Cerebellar cortex (tissue), 1 donor: ENCODE measurements at regions not wholly inside any gene's neighbourhood (a gene's known extent, or its start where the extent isn't known, plus 50 kb on each side); places are given as distances from the start of the nearest gene placed in this dataset.

Experiments
- DNase-seq: peaks from one replicate; pipeline ENCODE4 v3.0.0-alpha.2; 2015; ENCODE audit warnings: low spot score

DNA sequence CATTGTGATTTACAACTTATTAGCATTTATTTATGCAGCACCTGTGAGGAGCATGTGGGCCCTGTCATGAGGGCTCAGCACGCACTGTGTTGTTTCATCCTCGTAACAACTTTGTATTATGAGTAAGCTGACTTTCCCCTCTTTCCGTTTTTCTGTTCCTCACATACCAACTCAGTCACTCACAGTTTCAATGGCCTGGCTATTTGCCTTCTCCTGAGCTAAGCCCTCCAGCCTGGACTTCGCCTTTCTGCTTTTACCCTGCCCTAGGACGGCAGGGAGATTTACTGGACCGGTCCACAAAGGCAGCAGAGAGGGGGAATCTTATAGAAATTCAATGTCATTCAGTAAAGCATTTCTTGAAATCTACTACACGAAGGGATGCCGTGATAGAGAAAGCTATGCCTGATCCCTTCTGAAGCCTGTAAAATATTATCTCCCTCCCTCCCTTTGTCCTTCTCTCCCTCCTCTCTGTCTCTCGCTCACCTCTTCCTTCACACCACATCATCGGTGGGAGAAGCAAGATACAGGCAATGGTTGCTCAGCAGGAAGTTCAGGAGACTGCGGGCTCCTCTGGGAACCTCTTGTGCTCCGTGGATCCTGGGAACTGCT, 219.2 kb upstream of the TBX3 start:
- DNase-seq = no peak

DNA sequence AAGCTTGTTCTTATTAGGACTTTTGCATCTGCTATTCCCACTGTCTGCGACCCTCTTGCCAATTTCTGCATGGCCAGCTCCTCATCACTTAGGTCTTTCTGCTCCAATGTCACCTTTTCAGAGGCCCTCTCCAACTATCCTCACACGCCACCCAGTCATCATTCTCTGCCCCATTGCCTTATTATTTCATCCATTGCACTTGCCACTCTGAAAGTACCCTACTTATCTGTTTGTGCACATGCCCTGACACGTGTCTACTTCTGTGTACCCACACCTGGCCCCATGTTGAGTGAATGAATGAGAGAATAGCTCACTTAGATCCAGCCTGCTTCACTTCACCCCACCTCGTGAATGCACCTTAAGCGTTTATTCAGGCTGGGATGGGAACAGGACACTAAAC, 218.7 kb upstream of the TBX3 start:
- no peak for DNase-seq

- no peak for DNase-seq
These were observed 217.3 kb upstream of the TBX3 start for GRCh38 chr12:114901316-114901715.

- DNase-seq = no peak
These were observed 214.2 kb upstream of the TBX3 start for GRCh38 chr12:114898159-114898558.

DNA sequence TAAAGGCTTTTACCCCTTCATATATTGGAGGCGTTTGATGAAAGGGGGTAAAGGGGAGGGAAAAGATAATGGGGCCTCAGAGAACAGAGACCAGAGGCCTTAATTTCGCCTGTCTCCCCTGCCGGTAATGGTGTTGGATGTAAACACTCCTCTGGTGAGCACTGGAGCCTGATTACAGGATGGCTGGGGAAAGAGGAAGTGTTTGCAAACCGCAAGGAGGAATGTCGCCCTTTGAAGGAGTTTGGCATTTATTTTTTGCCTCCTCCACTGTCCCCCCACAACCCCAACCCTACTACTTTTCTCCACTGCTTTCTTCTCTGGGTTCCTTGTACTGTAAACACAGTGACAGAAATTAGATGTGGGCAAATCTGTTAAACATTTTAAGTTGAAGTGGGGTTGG, 211.9 kb upstream of the TBX3 start:
- no peak for DNase-seq

DNA sequence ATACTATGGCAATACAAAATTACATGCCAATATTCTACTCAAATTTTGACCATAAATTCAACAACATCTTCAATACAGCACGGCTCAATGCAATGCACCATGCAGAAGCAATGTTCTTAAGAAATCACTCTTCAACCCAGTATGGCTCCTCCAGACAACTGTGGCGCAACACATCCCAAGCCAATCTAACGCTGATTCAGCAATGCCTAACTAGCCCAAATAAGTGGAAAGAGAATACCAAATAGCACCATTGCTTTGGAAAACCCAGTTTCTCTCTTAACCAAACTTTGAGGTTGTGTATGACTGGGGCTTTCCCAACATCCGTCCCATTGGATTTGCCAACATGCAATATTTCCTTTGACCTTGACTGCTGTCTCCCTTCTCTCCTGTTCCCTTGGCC, 211.1 kb upstream of the TBX3 start:
- DNase-seq = no peak

- no peak for DNase-seq
These were observed 210.1 kb upstream of the TBX3 start for GRCh38 chr12:114894076-114894475.

DNA sequence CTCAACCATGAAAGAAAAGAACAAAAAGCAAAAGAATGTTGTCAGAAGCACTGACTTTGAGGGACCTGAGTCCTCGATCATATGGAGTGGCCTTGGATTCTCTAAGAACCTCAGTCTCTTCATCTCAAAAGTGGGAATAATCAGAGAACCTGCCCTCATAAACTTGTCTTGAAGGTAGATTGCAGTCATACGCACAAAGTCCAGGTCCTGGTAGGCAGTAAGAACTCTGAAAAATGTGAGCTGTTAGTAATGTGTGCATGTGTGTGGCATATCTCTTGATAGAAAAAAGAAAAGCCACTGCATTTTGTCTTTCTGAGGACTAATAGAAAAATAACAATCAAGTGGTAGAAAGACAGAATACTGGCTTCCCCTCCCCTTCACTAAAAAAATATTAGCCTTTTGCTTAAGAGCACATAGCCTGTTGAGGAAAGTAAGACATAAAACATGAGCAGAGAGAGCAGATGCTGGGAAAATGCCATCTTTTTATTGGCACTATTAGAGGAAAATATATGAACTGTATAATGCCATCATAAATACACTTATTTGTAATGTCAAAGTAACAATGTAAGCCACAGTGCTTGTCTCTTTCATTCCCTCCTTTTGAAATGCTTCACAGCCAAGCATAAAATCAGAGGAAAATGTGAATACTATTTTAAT, 205.1 kb upstream of the TBX3 start:
- DNase-seq = no peak

GRCh38 chr12:114888448-114888847, 204.5 kb upstream of the TBX3 start:
- DNase-seq = no peak

DNA sequence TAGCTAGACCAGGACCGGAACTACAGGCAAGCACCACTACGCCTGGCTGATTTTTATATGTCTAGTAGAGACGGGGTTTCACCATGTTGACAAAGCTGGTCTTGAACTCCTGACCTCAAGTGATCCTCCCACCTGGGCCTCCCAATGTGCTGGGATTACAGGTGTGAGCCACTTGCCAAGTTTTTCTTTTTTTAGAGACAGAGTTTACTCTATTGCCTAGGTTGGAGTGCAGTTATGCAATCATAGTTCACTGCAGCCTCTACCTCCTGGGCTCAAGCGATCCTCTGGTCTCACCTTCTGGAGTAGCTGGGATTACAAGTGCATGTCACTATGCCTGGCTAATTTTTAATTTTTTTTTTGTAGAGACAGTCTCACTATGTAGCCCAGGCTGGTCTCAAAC, 201.5 kb upstream of the TBX3 start:
- no peak for DNase-seq

- DNase-seq = no peak
These were observed 200.6 kb upstream of the TBX3 start for GRCh38 chr12:114884575-114884974.

GRCh38 chr12:114882083-114882482, 198.1 kb upstream of the TBX3 start:
- DNase-seq = no peak

DNA sequence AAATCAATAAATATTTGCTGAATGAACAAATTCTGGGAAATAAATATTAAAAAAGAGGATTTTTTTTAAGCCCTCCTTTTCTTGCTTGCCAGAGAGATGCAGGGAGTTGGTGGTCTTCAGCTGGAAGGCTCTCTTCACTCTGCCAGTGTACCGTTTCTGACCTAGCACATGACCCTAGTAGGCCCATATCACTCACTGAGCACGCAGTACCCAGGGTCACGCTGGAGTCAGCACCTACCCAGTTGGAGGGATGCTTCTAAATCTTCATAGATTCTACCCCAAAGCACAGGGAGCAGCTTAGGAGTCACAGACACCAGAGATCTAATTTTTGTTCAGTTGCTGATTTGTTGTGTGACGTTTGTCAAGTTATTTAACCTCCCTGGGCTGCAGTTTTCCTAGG, 195.4 kb upstream of the TBX3 start:
- DNase-seq = no peak

- DNase-seq = no peak
These were observed 194.8 kb upstream of the TBX3 start for GRCh38 chr12:114878781-114879180.

DNA sequence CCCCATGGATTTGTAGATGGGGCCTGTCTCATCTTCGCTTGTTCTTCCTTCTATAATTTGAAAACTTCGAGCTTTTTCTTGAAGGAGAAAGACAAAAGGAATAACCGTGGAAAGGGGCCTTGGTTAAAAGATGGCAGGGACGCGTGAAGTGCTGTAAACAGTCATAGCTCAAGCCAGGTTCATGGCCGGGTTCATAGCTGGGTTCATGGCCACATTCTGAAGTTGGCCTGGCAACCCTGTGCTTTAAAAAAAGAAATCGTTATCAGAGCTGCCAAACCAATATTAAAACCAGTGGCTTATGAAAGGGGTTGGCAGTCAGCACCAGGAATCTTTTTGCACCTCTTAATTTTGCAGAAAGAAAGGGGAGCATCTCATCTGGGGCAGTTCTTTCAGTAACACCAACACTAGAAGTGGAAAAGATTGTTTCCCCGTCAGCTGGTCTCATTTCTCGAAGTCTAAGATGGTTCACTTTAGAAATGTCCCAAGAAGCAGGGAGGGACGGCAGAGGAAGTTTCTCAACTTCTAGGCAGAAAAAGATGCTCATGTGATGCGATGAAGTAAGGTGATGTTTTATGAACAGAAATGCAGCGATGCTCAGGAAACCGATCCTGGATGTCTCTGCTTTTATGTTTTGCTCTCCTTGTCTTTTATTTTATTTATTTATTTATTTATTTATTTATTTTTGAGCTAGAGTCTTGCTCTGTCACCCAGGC, 193.1 kb upstream of the TBX3 start:
- DNase-seq = no peak

DNA sequence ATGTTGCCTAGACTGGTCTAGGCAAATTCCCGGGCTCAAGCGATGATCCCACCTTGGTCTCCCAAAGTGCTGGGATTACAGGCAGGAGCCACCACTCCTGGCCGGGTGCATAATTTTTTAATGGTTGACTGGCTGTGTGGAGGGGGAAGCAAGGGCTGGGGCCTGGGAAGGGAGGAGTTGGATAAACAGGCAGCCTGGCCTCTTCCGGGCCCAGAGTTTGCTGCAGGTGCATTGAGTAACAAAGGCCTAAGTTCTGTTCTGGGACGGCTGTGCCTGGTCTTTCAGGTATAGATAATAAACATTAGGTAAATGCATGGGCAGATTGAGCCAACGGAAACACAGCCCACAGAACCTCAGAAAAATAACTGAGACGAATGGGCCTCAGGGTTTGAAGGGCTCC, 191.3 kb upstream of the TBX3 start:
- DNase-seq = no peak

DNA sequence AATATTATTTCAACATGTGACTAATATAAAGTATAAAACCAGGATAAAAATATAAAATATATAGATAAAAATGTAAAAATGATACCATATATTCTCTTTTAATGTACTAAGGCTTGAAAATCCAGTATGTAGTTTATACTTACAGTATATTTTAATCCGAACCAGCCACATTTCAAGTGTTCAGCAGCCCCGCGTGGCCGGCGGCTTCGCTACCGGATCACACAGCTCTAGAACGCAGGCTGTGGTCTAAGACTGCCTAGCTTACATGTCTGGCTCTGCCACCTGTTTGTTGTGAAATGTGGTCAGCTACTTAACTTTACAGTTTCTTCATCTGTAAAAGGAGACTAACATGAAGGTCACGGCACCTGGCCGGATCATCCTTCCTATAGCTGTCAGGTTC, 189.7 kb upstream of the TBX3 start:
- no peak for DNase-seq

DNA sequence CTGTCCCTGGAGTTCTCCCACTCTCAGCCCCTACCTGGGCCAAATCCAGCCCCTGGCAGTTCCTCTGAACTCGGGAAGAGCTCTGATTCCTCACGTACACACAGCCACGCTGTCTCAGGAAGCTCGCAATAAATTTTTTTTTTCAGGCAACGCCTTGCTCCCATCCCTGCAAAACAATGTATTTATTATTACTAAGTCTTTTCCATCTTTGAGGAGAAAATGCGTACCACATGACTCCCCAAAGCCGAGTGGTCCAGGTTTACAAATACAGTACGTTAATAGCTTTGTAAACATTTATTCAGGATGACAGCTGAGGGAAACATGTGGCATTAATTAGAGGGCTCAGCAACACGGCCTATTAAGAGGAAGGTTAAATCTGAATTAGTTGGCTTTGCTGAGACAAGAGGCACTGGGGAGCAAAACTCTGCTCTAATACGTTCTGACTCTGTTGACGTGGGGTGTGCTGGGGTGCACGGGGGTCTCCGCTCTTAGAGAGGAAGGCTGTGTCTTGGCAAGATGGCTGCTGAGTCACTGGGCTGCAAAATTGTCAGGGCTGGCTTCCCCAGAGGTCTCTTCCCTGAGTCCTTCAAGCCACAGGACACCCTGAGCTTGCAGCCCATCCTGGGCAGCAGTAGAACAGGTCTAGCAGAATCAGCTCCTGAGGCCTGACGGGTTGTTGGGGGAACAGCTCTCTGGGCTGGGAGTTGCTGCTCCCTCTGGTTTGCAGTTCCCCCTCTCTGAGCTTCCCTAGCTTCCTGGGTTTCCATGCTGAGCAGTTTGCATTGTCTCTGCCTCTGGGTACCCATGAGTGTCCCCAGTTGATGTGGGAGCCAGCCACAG, 185.2 kb upstream of the TBX3 start:
- DNase-seq = no peak

DNA sequence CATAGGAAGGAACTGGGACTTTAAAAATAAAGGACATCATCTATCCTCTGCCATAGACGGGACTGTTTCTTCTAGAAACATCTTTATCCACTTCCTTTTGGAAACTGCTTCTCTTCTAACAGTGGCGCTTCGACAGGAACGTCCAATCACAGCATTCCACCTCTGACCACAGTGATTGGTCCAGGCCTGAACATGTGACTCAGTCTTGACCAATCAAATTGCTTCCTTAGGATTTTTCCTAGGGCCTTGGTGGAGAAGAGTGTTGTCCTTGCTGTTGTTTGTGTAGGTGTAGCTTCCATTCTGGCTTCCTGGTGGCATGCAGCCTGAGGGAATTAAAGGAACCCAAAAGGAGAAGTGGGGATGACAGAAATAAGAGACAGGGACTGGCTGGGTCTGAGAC, 182.4 kb upstream of the TBX3 start:
- DNase-seq = no peak

GRCh38 chr12:114864837-114865551, 181.0 kb upstream of the TBX3 start:
- no peak for DNase-seq

DNA sequence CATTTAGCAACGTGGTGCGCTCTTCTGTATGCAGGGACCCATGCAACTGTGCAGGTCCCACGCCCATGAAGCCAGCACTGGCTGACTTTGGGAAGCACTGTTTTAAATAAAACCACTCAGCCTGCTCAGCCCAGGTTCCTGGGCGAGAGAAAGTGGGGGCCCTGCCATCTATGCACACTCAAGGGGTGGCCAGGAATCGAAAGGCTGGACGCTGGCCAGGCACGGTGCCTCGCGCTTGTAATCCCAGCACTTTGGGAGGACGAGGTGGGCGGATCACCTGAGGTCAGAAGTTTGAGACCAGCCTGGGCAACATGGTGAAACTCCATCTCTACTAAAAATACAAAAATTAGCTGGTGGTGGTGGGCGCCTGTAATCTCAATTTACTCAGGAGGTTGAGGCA, 179.9 kb upstream of the TBX3 start:
- DNase-seq = no peak

GRCh38 chr12:114860969-114861368, 177.0 kb upstream of the TBX3 start:
- no peak for DNase-seq
